ENCODE measurements at regions not wholly inside any gene's neighbourhood (a gene's known extent, or its start where the extent isn't known, plus 50 kb on each side); places are given as distances from the start of the nearest gene placed in this dataset.
A peak's percentile ranks its signal among the peaks of the same experiment; 100 is the strongest.

- no peak for TF ChIP-seq CTCF (IDR thresholded peaks at IDR 0.05 in 2 of 3, conservative IDR thresholded peaks at IDR 0.05 in 1 of 3; ENCODE audit: insufficient read depth in 2 of 3, low read depth in 1 of 3, low read length in 3 of 3)
- TF ChIP-seq WHSC1 (IDR thresholded peaks at IDR 0.05; ENCODE audit: low read length) = no peak
- no peak for TF ChIP-seq SNAPC5 (CRISPR knock-in tag; IDR thresholded peaks at IDR 0.05)
- TF ChIP-seq PYGO2 (tag; IDR thresholded peaks at IDR 0.05) = no peak
- TF ChIP-seq PRMT5 (CRISPR knock-in tag; IDR thresholded peaks at IDR 0.05) = no peak
- no peak for TF ChIP-seq DMBX1 (CRISPR knock-in tag; IDR thresholded peaks at IDR 0.05; ENCODE audit: borderline replicate concordance)
- TF ChIP-seq ZNF431 (CRISPR knock-in tag; IDR thresholded peaks at IDR 0.05) = no peak
- no peak for TF ChIP-seq BMI1 (IDR thresholded peaks at IDR 0.05; ENCODE audit: low read length)
- TF ChIP-seq ZZZ3 (IDR thresholded peaks at IDR 0.05) = no peak
- TF ChIP-seq SETDB1 (IDR thresholded peaks at IDR 0.05; ENCODE audit: low read length) = no peak
- TF ChIP-seq NBN (IDR thresholded peaks at IDR 0.05; ENCODE audit: low read depth) = peak; percentile 93
- no peak for TF ChIP-seq ZNF23 (CRISPR knock-in tag; IDR thresholded peaks at IDR 0.05)
- TF ChIP-seq ATF3 (IDR thresholded peaks at IDR 0.05) = peak; percentile 99
- TF ChIP-seq ATF3 (CRISPR knock-in tag; conservative IDR thresholded peaks at IDR 0.05) = peak; percentile 96
- TF ChIP-seq HDAC2 (IDR thresholded peaks at IDR 0.05) = peak; percentile 96
- no peak for TF ChIP-seq ZBTB8A (IDR thresholded peaks at IDR 0.05; ENCODE audit: partially characterized antibody)
- peak in 1 of 2 experiments; percentile 91; a peak in 2 of 3 replicates for TF ChIP-seq CBX3 (IDR thresholded peaks at IDR 0.05; ENCODE audit: borderline replicate concordance in 1 of 2, low read length in 2 of 2)
- TF ChIP-seq PTRF (tag; IDR thresholded peaks at IDR 0.05) = no peak
- peak; percentile 97 for TF ChIP-seq MEF2A (IDR thresholded peaks at IDR 0.05; ENCODE audit: control insufficient read depth, low read depth, low read length)
- TF ChIP-seq FOXP4 (CRISPR knock-in tag; IDR thresholded peaks at IDR 0.05; ENCODE audit: borderline replicate concordance) = no peak
- peak; percentile 60; the same call in 1 of the 2 replicates for TF ChIP-seq SMAD4 (CRISPR knock-in tag; conservative IDR thresholded peaks at IDR 0.05)
- no peak for TF ChIP-seq CBX5 (IDR thresholded peaks at IDR 0.05; ENCODE audit: borderline replicate concordance, low read depth)
- TF ChIP-seq ILF3 (IDR thresholded peaks at IDR 0.05; ENCODE audit: borderline replicate concordance) = 0 out of 2 replicates have a peak, but pooled peaks have one; percentile 27
- no peak for TF ChIP-seq IRF2 (CRISPR knock-in tag; IDR thresholded peaks at IDR 0.05)
Measured at GRCh38 chr6:47134476-47135189, 92.5 kb upstream of the ADGRF1 start (continued).
